ENCODE measurements at regions not wholly inside any gene's neighbourhood (a gene's known extent, or its start where the extent isn't known, plus 50 kb on each side); places are given as distances from the start of the nearest gene placed in this dataset.

DNA sequence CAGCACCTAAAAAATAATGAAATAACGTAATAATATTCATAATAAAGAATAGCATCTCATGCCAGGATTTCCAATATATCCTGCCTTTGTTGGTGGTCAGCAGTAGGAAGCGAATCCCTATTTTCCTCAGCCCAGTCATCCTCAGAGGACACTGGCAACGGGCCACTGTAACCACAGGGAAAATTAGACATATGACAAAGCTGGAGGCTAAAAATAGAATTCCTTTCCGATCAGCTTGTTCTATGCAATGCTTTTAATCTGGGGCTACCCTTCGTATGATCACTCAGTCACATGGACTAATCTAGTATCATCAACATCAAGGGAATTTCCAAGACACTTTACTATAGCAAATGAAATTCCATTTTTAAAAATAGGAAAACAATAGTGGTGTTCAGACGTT lies 246.9 kb upstream of the KCNJ16 start:
- no peak for DNase-seq (ENCODE audit: low read depth, low spot score)

- DNase-seq (ENCODE audit: low read depth, low spot score) = no peak
Observed at GRCh38 chr17:69834494-69834893, 240.5 kb upstream of the KCNJ16 start.

DNA sequence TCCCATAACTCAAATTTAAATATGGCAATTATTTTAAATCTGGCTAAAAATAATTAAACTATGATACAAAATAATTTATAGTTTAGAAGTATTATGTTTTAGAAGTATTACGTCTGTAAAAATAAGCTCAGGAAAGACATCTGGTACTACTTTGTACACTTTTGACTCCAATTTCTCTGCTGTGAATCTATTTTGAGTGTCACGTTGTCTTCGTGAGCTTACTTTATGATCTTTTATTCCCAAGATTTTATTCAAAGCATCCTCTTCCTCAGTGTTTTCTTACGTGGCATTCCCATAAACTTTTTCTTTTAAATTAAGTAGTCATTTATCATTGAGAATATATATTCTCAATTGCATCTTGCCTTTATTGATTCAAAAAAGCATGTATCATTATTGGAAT lies 223.3 kb upstream of the KCNJ16 start:
- no peak for DNase-seq (ENCODE audit: low read depth, low spot score)

DNA sequence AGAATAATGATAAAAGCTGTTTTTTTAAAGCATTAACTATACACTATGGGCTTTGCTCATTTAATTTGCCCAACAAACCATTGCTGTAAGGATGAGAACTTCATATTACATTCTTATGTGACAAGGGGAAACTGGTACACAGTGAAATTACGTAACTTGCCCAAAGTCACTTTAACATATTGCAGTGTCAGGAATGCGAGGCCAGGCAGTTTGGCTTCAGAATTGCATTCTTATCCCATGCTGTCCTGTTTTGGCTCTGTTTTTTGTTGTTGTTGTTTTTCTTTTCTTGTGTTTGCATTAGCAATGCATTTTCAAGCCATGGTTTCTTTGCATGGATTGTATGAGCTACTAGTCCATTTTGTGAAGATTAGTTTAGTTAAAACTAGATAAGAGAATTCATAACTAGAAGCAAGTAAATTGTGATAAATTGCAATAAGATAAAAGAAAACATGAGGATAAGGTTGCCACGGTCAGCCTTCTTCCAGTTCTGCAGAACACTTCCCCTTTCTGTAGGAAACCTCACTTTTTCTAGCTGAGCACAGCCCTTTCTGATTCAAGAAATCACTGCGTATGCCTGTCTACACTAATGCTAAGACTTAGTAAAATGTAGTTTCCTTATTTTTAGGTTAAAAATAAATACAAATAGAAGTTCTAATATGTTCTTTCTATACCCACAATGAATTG lies 221.3 kb upstream of the KCNJ16 start:
- DNase-seq (ENCODE audit: low read depth, low spot score) = no peak

DNA sequence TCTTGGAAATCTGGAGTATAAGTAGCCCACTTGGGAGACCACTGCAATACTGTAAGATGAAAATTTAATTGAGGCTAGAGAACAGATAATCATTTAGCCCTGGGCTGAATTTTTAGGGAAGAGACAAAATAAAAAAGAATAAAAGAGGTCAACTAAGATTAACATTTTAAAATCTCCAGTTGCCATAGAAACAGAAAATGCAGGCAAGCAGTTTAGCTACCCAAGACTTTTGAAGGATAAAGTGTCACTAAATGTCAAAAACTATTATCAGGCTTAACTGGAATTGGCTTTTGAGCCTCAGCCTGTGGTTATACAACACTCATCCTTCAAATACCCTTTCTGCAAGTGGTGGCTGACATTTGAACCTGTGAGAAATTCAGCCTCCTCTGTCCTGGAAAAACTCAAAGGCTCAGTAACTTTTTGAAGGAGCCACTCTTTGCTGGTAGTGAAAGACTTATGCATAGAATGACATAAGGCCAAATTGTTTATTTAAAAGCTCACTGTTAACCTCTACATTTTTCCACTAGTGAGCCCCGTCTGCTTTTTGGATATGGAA lies 220.7 kb upstream of the KCNJ16 start:
- DNase-seq (ENCODE audit: low read depth, low spot score) = no peak

- DNase-seq (ENCODE audit: low read depth, low spot score) = no peak
Observed at GRCh38 chr17:69856946-69857345, 218.1 kb upstream of the KCNJ16 start.

GRCh38 chr17:69857412-69857835 lies 217.6 kb upstream of the KCNJ16 start:
- DNase-seq (ENCODE audit: low read depth, low spot score) = no peak

- no peak for DNase-seq (ENCODE audit: low read depth, low spot score)
Observed at GRCh38 chr17:69858460-69858859, 216.6 kb upstream of the KCNJ16 start.

- no peak for DNase-seq (ENCODE audit: low read depth, low spot score)
Observed at GRCh38 chr17:69860142-69860680, 214.8 kb upstream of the KCNJ16 start.

- DNase-seq (ENCODE audit: low read depth, low spot score) = no peak
Observed at GRCh38 chr17:69864462-69864861, 210.6 kb upstream of the KCNJ16 start.

GRCh38 chr17:69869667-69870066 lies 205.4 kb upstream of the KCNJ16 start:
- no peak for DNase-seq (ENCODE audit: low read depth, low spot score)

DNA sequence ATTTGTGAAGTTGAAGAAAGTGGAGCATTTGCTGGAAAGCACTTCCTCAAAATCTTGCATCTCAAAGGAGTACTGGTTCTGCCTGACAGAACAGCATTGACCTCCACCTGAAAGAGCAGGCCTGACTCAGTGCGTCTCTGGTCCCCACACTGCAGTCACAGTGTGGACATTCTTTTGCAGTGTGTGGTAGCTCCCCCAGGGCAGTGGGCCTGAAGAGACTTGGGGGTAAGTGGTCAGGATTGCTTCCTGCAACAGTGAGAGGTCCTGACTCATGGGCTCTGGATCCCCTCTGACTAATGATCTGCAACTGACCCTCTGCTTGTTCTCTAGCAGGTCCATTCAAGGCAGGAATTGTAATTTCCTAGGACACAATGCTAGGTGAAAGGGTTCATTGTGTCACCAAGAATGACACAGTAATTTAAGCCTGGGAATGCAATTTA lies 204.9 kb upstream of the KCNJ16 start:
- DNase-seq (ENCODE audit: low read depth, low spot score) = peak; percentile 62

GRCh38 chr17:69870751-69871199 lies 204.2 kb upstream of the KCNJ16 start:
- DNase-seq (ENCODE audit: low read depth, low spot score) = peak; percentile 10

- DNase-seq (ENCODE audit: low read depth, low spot score) = no peak
Observed at GRCh38 chr17:69871318-69871717, 203.7 kb upstream of the KCNJ16 start.

DNA sequence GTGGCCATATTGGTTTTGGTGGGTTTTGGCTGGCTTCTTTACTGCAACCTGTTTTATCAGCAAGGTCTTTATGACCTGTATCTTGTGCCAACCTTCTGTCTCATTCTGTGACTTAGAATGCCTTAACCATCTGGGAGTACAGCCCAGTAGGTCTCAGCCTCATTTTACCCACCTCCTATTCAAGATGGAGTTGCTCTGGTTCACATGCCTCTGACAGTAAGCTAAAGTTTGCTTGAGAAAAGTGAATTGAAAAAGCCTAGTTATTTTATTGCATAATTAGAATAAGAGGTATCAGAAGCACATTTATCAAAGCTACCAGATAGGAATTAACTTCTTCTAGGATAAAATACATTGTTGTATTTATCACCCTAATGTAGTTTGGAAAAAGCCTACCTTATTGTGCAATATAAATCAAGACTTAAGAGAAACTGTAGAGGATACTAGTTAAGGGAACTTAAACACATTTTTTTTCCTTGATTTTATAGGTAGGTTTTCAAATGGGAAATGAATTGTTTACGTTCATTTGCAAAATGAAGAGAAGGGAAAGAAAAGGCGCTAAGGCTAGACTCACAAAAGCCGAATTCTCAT lies 202.3 kb upstream of the KCNJ16 start:
- no peak for DNase-seq (ENCODE audit: low read depth, low spot score)

GRCh38 chr17:69874175-69874670 lies 200.8 kb upstream of the KCNJ16 start:
- peak; percentile 10 for DNase-seq (ENCODE audit: low read depth, low spot score)

GRCh38 chr17:69876757-69877156 lies 198.3 kb upstream of the KCNJ16 start:
- no peak for DNase-seq (ENCODE audit: low read depth, low spot score)

- no peak for DNase-seq (ENCODE audit: low read depth, low spot score)
Observed at GRCh38 chr17:69878661-69879060, 196.4 kb upstream of the KCNJ16 start.

- DNase-seq (ENCODE audit: low read depth, low spot score) = no peak
Observed at GRCh38 chr17:69879576-69879975, 195.4 kb upstream of the KCNJ16 start.

DNA sequence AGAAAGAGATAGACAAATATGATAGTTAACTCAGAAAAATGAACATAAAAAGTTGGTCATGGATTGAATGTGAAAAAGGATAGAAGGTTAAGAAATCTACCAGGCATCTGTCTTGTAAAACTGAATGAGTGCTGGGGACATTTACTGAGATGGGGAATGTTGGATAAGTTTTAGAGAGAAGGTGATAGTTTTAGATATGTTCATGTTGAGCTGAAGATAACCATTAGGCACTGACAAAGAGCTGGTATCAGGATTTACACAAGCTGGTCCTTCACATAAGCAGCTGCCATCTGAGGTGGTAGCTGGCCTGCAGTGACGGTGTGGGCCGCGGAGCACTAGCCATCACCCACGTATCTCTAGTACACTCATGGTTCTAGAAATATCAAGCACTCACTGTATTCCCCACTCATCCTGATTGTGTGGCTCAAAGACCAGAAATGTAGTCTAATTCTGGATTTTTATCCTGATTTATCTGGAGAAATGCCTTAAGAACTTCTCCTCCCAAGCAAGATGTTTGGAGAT lies 194.4 kb upstream of the KCNJ16 start:
- DNase-seq (ENCODE audit: low read depth, low spot score) = no peak

GRCh38 chr17:69882281-69882680 lies 192.7 kb upstream of the KCNJ16 start:
- no peak for DNase-seq (ENCODE audit: low read depth, low spot score)

GRCh38 chr17:69883120-69883519 lies 191.9 kb upstream of the KCNJ16 start:
- DNase-seq (ENCODE audit: low read depth, low spot score) = no peak

Measured in ELF-1 (cell line).